Astrocyte (in vitro differentiated cells and primary cell): ENCODE measurements at regions not wholly inside any gene's neighbourhood (a gene's known extent, or its start where the extent isn't known, plus 50 kb on each side); places are given as distances from the start of the nearest gene placed in this dataset.

Experiments used
- DNase-seq: peaks from one replicate; pipeline ENCODE4 v3.0.0-alpha.2; 2010; ENCODE audit warnings: low read depth
- FAIRE-seq: peaks from 2 replicates; lab custom pipeline; 2011; peaks lifted over from hg19 to GRCh38; lab: Jason Lieb, UNC
- H2AFZ ChIP-seq: 2 replicates; pipeline ENCODE4 v1.6.0; 2012; ENCODE audit warnings: low read depth, low read length, inconsistent platforms
- H3K27ac ChIP-seq: 2 replicates; pipeline ENCODE4 v1.5.1; 2011; ENCODE audit warnings: low read depth, low read length, inconsistent platforms
- H3K27me3 ChIP-seq: 2 replicates; pipeline ENCODE4 v1.6.0; 2011; ENCODE audit warnings: low read length, inconsistent platforms; ENCODE audit not compliant: insufficient read depth
- H3K36me3 ChIP-seq: 2 replicates; pipeline ENCODE4 v1.5.1; 2011; ENCODE audit warnings: low read length, inconsistent platforms; ENCODE audit not compliant: insufficient read depth
- H3K4me1 ChIP-seq: 2 replicates; pipeline ENCODE4 v1.5.1; 2011; ENCODE audit warnings: low read length, inconsistent platforms; ENCODE audit not compliant: insufficient read depth
- H3K4me2 ChIP-seq: 2 replicates; pipeline ENCODE4 v1.6.0; 2012; ENCODE audit warnings: low read length, inconsistent platforms
- H3K4me3 ChIP-seq: 2 replicates; pipeline ENCODE4 v1.5.1; 2011; ENCODE audit warnings: low read depth, mild to moderate bottlenecking, low read length, inconsistent platforms; ENCODE audit not compliant: insufficient read depth
- H3K79me2 ChIP-seq: 2 replicates; pipeline ENCODE4 v1.6.0; 2012; ENCODE audit warnings: mild to moderate bottlenecking, low read length, inconsistent platforms; ENCODE audit not compliant: insufficient read depth
- H3K9ac ChIP-seq: 2 replicates; pipeline ENCODE4 v1.6.0; 2012; ENCODE audit warnings: mild to moderate bottlenecking, low read length, inconsistent platforms
- H3K9me3 ChIP-seq: 2 replicates; pipeline ENCODE4 v1.5.1; 2012; ENCODE audit warnings: low read depth, mild to moderate bottlenecking, low read length, inconsistent platforms; ENCODE audit not compliant: insufficient read depth
- H4K20me1 ChIP-seq: 2 replicates; pipeline ENCODE4 v1.6.0; 2012; ENCODE audit warnings: low read length, inconsistent platforms; ENCODE audit not compliant: insufficient read depth
- H3K27ac Mint-ChIP-seq: one replicate; pipeline ENCODE4 v1.8.0; 2021; ENCODE audit warnings: mild to moderate bottlenecking, mixed read lengths; ENCODE audit not compliant: unreplicated experiment
- H3K27me3 Mint-ChIP-seq: one replicate; pipeline ENCODE4 v1.8.0; 2021; ENCODE audit warnings: low read depth, mixed read lengths; ENCODE audit not compliant: unreplicated experiment
- H3K36me3 Mint-ChIP-seq: one replicate; pipeline ENCODE4 v1.8.0; 2021; ENCODE audit warnings: low read depth, mixed read lengths; ENCODE audit not compliant: unreplicated experiment
- H3K4me1 Mint-ChIP-seq: one replicate; pipeline ENCODE4 v1.8.0; 2021; ENCODE audit warnings: low read depth, mixed read lengths; ENCODE audit not compliant: unreplicated experiment
- H3K4me3 Mint-ChIP-seq: one replicate; pipeline ENCODE4 v1.8.0; 2021; ENCODE audit warnings: mild to moderate bottlenecking, moderate library complexity, mixed read lengths; ENCODE audit not compliant: unreplicated experiment
- H3K9me3 Mint-ChIP-seq: one replicate; pipeline ENCODE4 v1.8.0; 2021; ENCODE audit warnings: mild to moderate bottlenecking, mixed read lengths; ENCODE audit not compliant: unreplicated experiment
- CTCF ChIP-seq: IDR thresholded peaks from 2 replicates; pipeline ENCODE4 v1.5.1; 2011; ENCODE audit warnings: low read depth, mild to moderate bottlenecking, inconsistent platforms, low read length, moderate library complexity; ENCODE audit not compliant: insufficient read depth
- EZH2 ChIP-seq: IDR thresholded peaks from 2 replicates; pipeline ENCODE4 v1.6.1; 2012; ENCODE audit warnings: mild to moderate bottlenecking, low read length, inconsistent platforms; ENCODE audit not compliant: insufficient read depth

- peaks cover 2% of the 10 kb centered on the region for H3K9me3 Mint-ChIP-seq
- Histone ChIP-seq H3K27ac (no peak overlapping the region), H2AFZ (no peak overlapping the region), H3K79me2 (no peaks in the 10 kb centered on the region), H3K9me3 (no peaks in the 10 kb centered on the region), H3K27me3 (no peaks in the 10 kb centered on the region), H4K20me1 (no peaks in the 10 kb centered on the region), H3K9ac (no peak overlapping the region), H3K36me3 (no peaks in the 10 kb centered on the region), H3K4me3 (no peak overlapping the region), H3K4me2 (no peak overlapping the region), H3K4me1 (peaks cover 43% of the 10 kb centered on the region)
- H3K27me3 Mint-ChIP-seq = peaks cover 3% of the 10 kb centered on the region
- TF ChIP-seq CTCF (no peak), EZH2 (no peak)
- peaks cover 19% of the 10 kb centered on the region for H3K4me1 Mint-ChIP-seq
- no peak overlapping the region for H3K4me3 Mint-ChIP-seq
- no peak for FAIRE-seq
- H3K36me3 Mint-ChIP-seq = no peaks in the 10 kb centered on the region
- H3K27ac Mint-ChIP-seq = no peak overlapping the region
- no peak for DNase-seq
These were observed 158.5 kb downstream of the C9orf50 start for GRCh38 chr9:129462360-129462759.

GRCh38 chr9:129460323-129461261, 160.3 kb downstream of the C9orf50 start:
- DNase-seq (peak; percentile 97), FAIRE-seq (no peak)
- H3K4me3 ChIP-seq = peak overlapping the region; percentile 52
- H3K27ac Mint-ChIP-seq = peak overlapping the region; percentile 99
- no peaks in the 10 kb centered on the region for H3K9me3 ChIP-seq
- peak overlapping the region; percentile 82 for H3K4me2 ChIP-seq
- TF ChIP-seq EZH2 (no peak), CTCF (no peak)
- no peaks in the 10 kb centered on the region for H3K79me2 ChIP-seq
- H3K27me3 Mint-ChIP-seq = peaks cover 4% of the 10 kb centered on the region
- no peaks in the 10 kb centered on the region for H3K36me3 Mint-ChIP-seq
- no peaks in the 10 kb centered on the region for H3K36me3 ChIP-seq
- peaks cover 39% of the 10 kb centered on the region for H3K4me1 ChIP-seq
- H3K9me3 Mint-ChIP-seq = peaks cover 3% of the 10 kb centered on the region
- peaks cover 11% of the 10 kb centered on the region for H3K4me1 Mint-ChIP-seq
- H2AFZ ChIP-seq = peak overlapping the region; percentile 56
- peak overlapping the region; percentile 91 for H3K9ac ChIP-seq
- H3K27ac ChIP-seq = peak overlapping the region; percentile 99
- H3K27me3 ChIP-seq = no peaks in the 10 kb centered on the region
- H4K20me1 ChIP-seq = no peaks in the 10 kb centered on the region
- peak overlapping the region; percentile 72 for H3K4me3 Mint-ChIP-seq
